Thymus (tissue), 11 donors: ENCODE measurements at regions not wholly inside any gene's neighbourhood (a gene's known extent, or its start where the extent isn't known, plus 50 kb on each side); places are given as distances from the start of the nearest gene placed in this dataset.

Experiments used
- DNase-seq, 9 donors: peaks; one replicate each; pipeline ENCODE4 v3.0.0-alpha.2; 2013; ENCODE audit warnings: low spot score in 9 of 9, low read depth in 6 of 9, missing footprints in 1 of 9
- H3K27ac ChIP-seq, 2 donors: one replicate each; pipeline ENCODE4 v1.5.1; 2013; ENCODE audit warnings: control low read depth in 1 of 2, low read depth in 1 of 2, low read length in 1 of 2, mild to moderate bottlenecking in 1 of 2, moderate library complexity in 1 of 2
- H3K27me3 ChIP-seq, 2 donors: one replicate each; pipeline ENCODE4 v1.5.1; 2013; ENCODE audit warnings: low read length in 1 of 2; ENCODE audit not compliant: control insufficient read depth in 2 of 2, insufficient read depth in 1 of 2
- H3K36me3 ChIP-seq, 2 donors: one replicate each; pipeline ENCODE4 v1.5.1; 2013; ENCODE audit warnings: low read length in 1 of 2, mild to moderate bottlenecking in 1 of 2, moderate library complexity in 1 of 2; ENCODE audit not compliant: control insufficient read depth in 2 of 2, insufficient read depth in 2 of 2
- H3K4me1 ChIP-seq, 2 donors: one replicate each; pipeline ENCODE4 v1.5.1; 2013; ENCODE audit warnings: low read length in 2 of 2; ENCODE audit not compliant: control insufficient read depth in 2 of 2, insufficient read depth in 2 of 2
- H3K4me3 ChIP-seq, 2 donors: one replicate each; pipeline ENCODE4 v1.5.1; 2013; ENCODE audit warnings: low read length in 2 of 2, control low read depth in 1 of 2, mild to moderate bottlenecking in 1 of 2
- H3K9me3 ChIP-seq, 2 donors: one replicate each; pipeline ENCODE4 v1.5.1; 2013; ENCODE audit warnings: low read length in 1 of 2, mild to moderate bottlenecking in 1 of 2; ENCODE audit not compliant: control insufficient read depth in 2 of 2, insufficient read depth in 1 of 2
- WGBS: extraction: QIAGEN DNeasy Blood & Tissue Kit; methylation state at CpG from one replicate; pipeline ENCODE4 v1.1.7; 2013; 5-methylcytosine and 5-hydroxymethylcytosine counted together
- donor health status: healthy.

DNA sequence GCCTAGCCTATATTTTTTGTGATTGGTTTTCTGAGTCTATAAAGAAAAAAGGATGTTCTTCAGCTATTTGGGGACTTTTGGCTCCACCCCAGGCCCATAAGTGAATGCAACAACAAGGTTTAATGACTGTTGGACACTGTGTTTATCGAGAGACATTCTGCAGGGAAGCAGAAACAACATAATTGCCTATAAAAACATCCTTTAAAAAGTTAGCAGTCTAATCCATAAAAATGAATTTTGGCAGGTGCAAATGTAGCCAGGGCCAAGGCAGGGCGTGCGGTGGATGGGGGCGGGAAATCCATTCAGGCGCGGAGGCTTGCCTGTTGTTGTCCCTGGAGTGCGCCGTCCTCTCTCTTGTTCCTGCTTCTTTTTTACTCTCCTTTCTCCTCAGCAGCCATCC is 99.3 kb downstream of the PAX1 start:
- no peak for DNase-seq
- no peaks in the 10 kb centered on the region for H3K27me3 ChIP-seq
- no peak overlapping the region for H3K27ac ChIP-seq
- no peaks in the 10 kb centered on the region for H3K9me3 ChIP-seq
- H3K4me1 ChIP-seq: no peaks in the 10 kb centered on the region
- 97% methylated on average over 8 of the region's 8 CpGs for WGBS
- no peaks in the 10 kb centered on the region for H3K36me3 ChIP-seq
- H3K4me3 ChIP-seq: no peak overlapping the region

- Histone ChIP-seq H3K27me3 (no peaks in the 10 kb centered on the region), H3K4me1 (no peaks in the 10 kb centered on the region), H3K27ac (no peak overlapping the region), H3K4me3 (no peak overlapping the region), H3K36me3 (no peaks in the 10 kb centered on the region), H3K9me3 (no peaks in the 10 kb centered on the region)
- no peak for DNase-seq
- 70% methylated on average over 4 of the region's 4 CpGs for WGBS
These were observed 95.7 kb downstream of the PAX1 start for GRCh38 chr20:21801193-21801592.

DNA sequence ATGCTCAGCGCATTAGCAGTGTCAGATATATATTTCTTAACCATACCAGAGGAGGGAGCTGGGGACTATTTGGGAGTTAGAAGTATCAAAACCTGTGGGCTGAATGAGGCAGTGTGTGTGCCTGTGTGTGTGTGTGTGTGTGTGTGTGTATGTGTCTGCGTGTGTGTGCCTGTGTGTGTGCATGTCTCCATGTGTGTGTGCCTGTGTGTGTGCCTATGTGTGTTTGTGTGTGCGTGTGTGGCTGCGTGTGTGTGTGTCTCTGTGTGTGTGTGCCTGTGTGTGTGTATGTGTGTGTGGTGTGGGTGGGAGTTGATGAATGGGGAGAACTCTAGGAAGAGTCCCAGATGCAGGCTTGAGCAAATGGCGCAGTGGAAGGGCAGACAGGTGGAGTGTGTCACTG is 92.9 kb downstream of the PAX1 start:
- no peak overlapping the region for H3K4me3 ChIP-seq
- no peaks in the 10 kb centered on the region for H3K36me3 ChIP-seq
- DNase-seq: no peak
- H3K27me3 ChIP-seq: no peaks in the 10 kb centered on the region
- no peaks in the 10 kb centered on the region for H3K4me1 ChIP-seq
- 95% methylated on average over 5 of the region's 5 CpGs for WGBS
- no peak overlapping the region for H3K27ac ChIP-seq
- no peaks in the 10 kb centered on the region for H3K9me3 ChIP-seq

DNA sequence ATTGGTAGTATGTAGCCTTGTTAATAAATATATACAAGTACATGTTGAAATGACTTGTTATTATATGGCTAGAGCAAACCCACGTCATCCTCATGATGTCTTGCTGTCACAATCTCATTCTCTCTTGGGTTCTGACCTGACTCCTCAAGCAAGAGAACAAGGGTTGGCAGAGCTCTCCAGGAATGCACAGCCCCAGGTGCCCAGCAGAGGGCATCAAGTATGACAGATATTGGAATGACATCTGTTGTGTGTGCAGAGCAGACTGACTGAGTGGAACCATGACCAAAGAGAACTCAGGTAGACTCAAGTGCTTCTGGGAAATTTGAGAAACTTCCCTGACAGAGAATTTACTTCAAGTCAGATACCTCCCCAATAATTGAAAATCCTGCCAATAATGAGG is 90.6 kb downstream of the PAX1 start:
- DNase-seq: no peak
- WGBS: 87% methylated on average over 1 of the region's 1 CpG

DNA sequence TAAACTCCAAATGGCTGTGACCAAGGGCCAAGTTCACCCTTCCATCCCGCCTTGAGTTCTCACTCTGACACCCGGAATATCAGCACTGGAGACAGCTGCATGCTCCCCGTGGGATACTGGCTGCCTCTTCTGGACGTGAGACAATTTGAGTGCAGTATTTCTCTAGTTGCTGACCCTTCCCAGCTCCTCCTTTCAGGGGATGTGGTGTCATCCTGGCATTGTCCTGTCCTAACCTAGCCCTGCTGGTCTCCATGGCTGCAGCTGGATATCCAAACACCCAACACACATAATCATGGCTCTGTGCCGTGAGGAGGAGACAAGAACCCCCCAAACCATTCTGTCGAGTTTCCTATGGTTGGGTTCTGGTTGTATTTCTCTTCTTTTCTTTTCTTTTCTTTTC is 82.6 kb downstream of the PAX1 start:
- DNase-seq: no peak
- H3K36me3 ChIP-seq: no peaks in the 10 kb centered on the region

More for the DNA sequence above, 90.6 kb downstream of the PAX1 start:
- H3K9me3 ChIP-seq: no peaks in the 10 kb centered on the region
- no peaks in the 10 kb centered on the region for H3K4me1 ChIP-seq
- no peaks in the 10 kb centered on the region for H3K36me3 ChIP-seq
- no peak overlapping the region for H3K27ac ChIP-seq
- no peak overlapping the region for H3K4me3 ChIP-seq
- no peaks in the 10 kb centered on the region for H3K27me3 ChIP-seq

DNA sequence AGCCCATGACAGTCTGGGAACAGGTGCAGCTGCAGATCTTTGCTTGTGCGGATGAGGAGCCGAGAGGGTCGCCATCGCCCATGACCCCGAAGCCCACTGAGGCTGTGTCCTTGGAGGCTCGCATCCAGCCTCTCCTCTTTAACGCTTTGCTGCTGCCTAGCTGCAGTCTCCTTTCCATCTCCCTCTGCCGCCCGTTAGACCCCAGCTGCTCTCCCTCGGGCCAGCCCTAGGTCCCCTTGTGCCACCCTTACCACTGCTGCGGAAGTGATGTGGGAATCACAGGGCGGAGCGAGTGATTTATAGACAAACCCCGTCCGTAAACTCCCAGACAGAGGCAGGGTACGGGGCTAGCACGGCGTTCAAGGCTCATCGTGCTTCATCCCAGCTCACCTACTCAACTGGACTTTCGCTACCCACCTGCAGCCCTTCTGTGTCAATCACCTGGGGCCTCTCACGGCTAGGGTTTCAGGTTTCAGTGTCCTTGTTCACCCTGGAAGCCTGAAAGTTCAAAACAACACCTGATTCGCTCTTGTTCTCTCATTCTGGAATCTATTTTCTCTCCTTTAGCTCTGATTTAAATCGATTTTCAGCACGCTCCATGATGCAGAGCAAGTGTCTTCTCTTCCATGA is 76.1 kb downstream of the PAX1 start:
- DNase-seq: no peak
- H3K9me3 ChIP-seq: no peaks in the 10 kb centered on the region
- WGBS: 79% methylated on average over 24 of the region's 24 CpGs

More for the DNA sequence above, 82.6 kb downstream of the PAX1 start:
- no peak overlapping the region for H3K27ac ChIP-seq
- H3K27me3 ChIP-seq: no peaks in the 10 kb centered on the region
- no peaks in the 10 kb centered on the region for H3K4me1 ChIP-seq
- WGBS: 83% methylated on average over 6 of the region's 6 CpGs
- H3K9me3 ChIP-seq: no peaks in the 10 kb centered on the region
- no peak overlapping the region for H3K4me3 ChIP-seq

DNA sequence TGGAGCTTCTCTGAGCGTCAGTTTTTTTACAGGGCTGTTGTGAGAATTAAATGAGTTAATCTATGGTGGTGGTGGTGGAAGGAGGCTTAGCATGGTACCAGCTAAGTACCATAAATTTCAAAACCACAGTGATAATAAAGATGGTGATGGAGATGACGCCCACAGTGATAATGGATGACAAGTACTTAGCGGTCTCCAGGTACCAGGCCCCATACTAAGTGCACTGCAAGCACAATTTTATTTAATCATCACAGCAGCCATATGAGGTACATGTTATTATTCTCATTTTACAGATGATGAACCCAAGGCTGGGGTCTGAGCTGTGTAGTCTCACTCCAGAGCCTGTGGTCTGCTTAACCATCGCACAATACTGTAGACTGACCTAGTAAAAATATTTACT is 75.1 kb downstream of the PAX1 start:
- WGBS: 71% methylated on average over 4 of the region's 4 CpGs
- Histone ChIP-seq H3K27ac (no peak overlapping the region), H3K4me3 (no peak overlapping the region), H3K4me1 (no peaks in the 10 kb centered on the region), H3K9me3 (no peaks in the 10 kb centered on the region), H3K36me3 (no peaks in the 10 kb centered on the region), H3K27me3 (no peaks in the 10 kb centered on the region)
- no peak for DNase-seq

More for the DNA sequence above, 76.1 kb downstream of the PAX1 start:
- Histone ChIP-seq H3K4me1 (no peaks in the 10 kb centered on the region), H3K36me3 (no peaks in the 10 kb centered on the region), H3K27me3 (no peaks in the 10 kb centered on the region), H3K27ac (no peak overlapping the region), H3K4me3 (no peak overlapping the region)
